ENCODE measurements at regions not wholly inside any gene's neighbourhood (a gene's known extent, or its start where the extent isn't known, plus 50 kb on each side); places are given as distances from the start of the nearest gene placed in this dataset.

DNA sequence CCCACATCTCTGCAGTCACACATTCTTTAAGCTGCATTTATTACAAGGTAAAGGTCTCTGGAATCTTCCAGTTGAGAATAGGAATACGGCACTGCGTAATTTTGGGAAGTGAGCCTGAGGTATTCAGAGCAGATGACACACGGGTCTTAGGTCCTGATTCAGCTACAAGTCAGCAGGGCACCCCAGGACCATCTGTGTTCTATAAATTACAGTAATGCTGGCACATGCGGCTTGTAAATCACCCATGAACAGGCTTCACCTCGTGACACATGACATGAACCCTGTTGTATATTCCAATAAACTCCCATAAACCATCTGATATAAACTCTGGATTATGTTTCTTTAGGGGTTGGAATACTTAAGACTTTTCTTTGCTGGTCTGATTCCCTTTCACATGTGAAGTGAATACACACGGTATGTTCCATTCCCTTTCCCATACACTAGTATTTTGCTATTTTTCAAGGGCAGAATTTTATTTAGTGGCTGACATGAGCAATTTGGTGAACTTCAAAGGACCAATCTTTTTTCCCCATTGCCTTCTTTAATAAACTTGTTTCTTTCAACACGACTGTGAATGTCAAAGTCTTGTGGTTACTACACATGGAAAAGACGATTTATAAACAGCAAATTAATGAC, 298.6 kb downstream of the MEIS1 start:
- 45% methylated on average over 8 of the region's 8 CpGs for WGBS (ENCODE audit: insufficient coverage, insufficient replicate concordance, low lambda C conversion rate, missing lambda C conversion rate)
- in situ Hi-C loops (cut with MboI) (no loop called here), intact Hi-C loops (cut with micrococcal nuclease; ENCODE audit: unreplicated experiment) (no loop called here)
- ATAC-seq = no peak
- Histone ChIP-seq H3K27me3 (replicated peaks in 1 of 2; ENCODE audit: control insufficient read depth in 2 of 2, insufficient read depth in 2 of 2, low read length in 1 of 2) (no peaks in the 10 kb centered on the region), H3K79me2 (ENCODE audit: control insufficient read depth, insufficient read depth, low read length) (no peaks in the 10 kb centered on the region), H2AFZ (ENCODE audit: control insufficient read depth, low read depth, low read length) (no peak overlapping the region), H3K27ac (ENCODE audit: control insufficient read depth, insufficient read depth) (no peak overlapping the region), H3K4me3 (no peak overlapping the region), H3K4me1 (ENCODE audit: control insufficient read depth, insufficient read depth, low read length) (no peaks in the 10 kb centered on the region), H3K36me3 (ENCODE audit: control insufficient read depth in 2 of 2, insufficient read depth in 2 of 2, low read length in 1 of 2) (no peaks in the 10 kb centered on the region), H3K9ac (ENCODE audit: control insufficient read depth, insufficient read depth, low read length) (no peak overlapping the region), H4K20me1 (ENCODE audit: control insufficient read depth, insufficient read depth) (no peaks in the 10 kb centered on the region), H3K9me3 (replicated peaks; ENCODE audit: control insufficient read depth, insufficient read depth, low read length) (no peaks in the 10 kb centered on the region), H3K4me2 (ENCODE audit: control insufficient read depth, insufficient read depth) (no peak overlapping the region)
- ChIA-PET RAD21 (ENCODE audit: unreplicated experiment) (no interaction called here), CTCF (no interaction called here), POLR2A (no interaction called here), SMC1A (ENCODE audit: uncharacterized antibody, unreplicated experiment) (no interaction called here)
- TF ChIP-seq MTA2 (IDR thresholded peaks at IDR 0.05; ENCODE audit: low read depth) (no peak), MYC (IDR thresholded peaks at IDR 0.05; ENCODE audit: insufficient read depth, insufficient read length, insufficient replicate concordance, low read length, severe bottlenecking) (no peak), RBBP5 (conservative IDR thresholded peaks at IDR 0.05) (no peak), CHD2 (IDR thresholded peaks at IDR 0.05; ENCODE audit: borderline replicate concordance, low read depth, low read length) (no peak), WRNIP1 (IDR thresholded peaks at IDR 0.05; ENCODE audit: borderline replicate concordance, low read depth, low read length) (no peak), DPF2 (IDR thresholded peaks at IDR 0.05) (no peak), POLR2A (IDR thresholded peaks at IDR 0.05; ENCODE audit: low read depth, low read length) (no peak), GATAD2B (conservative IDR thresholded peaks at IDR 0.05; ENCODE audit: low read depth) (no peak), RFX5 (IDR thresholded peaks at IDR 0.05; ENCODE audit: low read depth, low read length) (no peak), STAT1 (conservative IDR thresholded peaks at IDR 0.05) (no peak)
- TF ChIP-seq, protein P1, sequence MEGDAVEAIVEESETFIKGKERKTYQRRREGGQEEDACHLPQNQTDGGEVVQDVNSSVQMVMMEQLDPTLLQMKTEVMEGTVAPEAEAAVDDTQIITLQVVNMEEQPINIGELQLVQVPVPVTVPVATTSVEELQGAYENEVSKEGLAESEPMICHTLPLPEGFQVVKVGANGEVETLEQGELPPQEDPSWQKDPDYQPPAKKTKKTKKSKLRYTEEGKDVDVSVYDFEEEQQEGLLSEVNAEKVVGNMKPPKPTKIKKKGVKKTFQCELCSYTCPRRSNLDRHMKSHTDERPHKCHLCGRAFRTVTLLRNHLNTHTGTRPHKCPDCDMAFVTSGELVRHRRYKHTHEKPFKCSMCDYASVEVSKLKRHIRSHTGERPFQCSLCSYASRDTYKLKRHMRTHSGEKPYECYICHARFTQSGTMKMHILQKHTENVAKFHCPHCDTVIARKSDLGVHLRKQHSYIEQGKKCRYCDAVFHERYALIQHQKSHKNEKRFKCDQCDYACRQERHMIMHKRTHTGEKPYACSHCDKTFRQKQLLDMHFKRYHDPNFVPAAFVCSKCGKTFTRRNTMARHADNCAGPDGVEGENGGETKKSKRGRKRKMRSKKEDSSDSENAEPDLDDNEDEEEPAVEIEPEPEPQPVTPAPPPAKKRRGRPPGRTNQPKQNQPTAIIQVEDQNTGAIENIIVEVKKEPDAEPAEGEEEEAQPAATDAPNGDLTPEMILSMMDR (IDR thresholded peaks at IDR 0.05 in 2 of 3, conservative IDR thresholded peaks at IDR 0.05 in 1 of 3; ENCODE audit: control insufficient read depth in 2 of 3, extremely low read depth in 1 of 3, insufficient read depth in 1 of 3, low read depth in 3 of 3, low read length in 3 of 3) = no peak
- TF ChIP-seq, protein P2, sequence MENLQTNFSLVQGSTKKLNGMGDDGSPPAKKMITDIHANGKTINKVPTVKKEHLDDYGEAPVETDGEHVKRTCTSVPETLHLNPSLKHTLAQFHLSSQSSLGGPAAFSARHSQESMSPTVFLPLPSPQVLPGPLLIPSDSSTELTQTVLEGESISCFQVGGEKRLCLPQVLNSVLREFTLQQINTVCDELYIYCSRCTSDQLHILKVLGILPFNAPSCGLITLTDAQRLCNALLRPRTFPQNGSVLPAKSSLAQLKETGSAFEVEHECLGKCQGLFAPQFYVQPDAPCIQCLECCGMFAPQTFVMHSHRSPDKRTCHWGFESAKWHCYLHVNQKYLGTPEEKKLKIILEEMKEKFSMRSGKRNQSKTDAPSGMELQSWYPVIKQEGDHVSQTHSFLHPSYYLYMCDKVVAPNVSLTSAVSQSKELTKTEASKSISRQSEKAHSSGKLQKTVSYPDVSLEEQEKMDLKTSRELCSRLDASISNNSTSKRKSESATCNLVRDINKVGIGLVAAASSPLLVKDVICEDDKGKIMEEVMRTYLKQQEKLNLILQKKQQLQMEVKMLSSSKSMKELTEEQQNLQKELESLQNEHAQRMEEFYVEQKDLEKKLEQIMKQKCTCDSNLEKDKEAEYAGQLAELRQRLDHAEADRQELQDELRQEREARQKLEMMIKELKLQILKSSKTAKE (IDR thresholded peaks at IDR 0.05; ENCODE audit: low read depth, poor library complexity, severe bottlenecking) = no peak
- TF ChIP-seq, protein P3, sequence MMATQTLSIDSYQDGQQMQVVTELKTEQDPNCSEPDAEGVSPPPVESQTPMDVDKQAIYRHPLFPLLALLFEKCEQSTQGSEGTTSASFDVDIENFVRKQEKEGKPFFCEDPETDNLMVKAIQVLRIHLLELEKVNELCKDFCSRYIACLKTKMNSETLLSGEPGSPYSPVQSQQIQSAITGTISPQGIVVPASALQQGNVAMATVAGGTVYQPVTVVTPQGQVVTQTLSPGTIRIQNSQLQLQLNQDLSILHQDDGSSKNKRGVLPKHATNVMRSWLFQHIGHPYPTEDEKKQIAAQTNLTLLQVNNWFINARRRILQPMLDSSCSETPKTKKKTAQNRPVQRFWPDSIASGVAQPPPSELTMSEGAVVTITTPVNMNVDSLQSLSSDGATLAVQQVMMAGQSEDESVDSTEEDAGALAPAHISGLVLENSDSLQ (IDR thresholded peaks at IDR 0.05) = no peak
- FAIRE-seq = no peak
- no TSS peak for BruUV-seq (replicated peaks)
- no peak for DNase-seq (ENCODE audit: low read depth, low spot score)

All from GM12878 (cell line).